Gastrocnemius medialis (tissue), 4 donors: ENCODE measurements at regions not wholly inside any gene's neighbourhood (a gene's known extent, or its start where the extent isn't known, plus 50 kb on each side); places are given as distances from the start of the nearest gene placed in this dataset.

Experiments used
- ATAC-seq, 2 donors: fragments of 150-250 bp; one replicate each; pipeline ENCODE4 v1.9.1; 2016
- DNase-seq, 2 donors: peaks; one replicate each; pipeline ENCODE4 v3.0.0-alpha.2; 2019
- H3K27ac ChIP-seq, 4 donors: fragments of 200-600 bp; sonication (generic); 1 replicate in 1 of 4; 2 replicates in 3 of 4; pipeline ENCODE4 v1.5.1; 2016 to 2018; ENCODE audit warnings: mild to moderate bottlenecking in 2 of 4, moderate library complexity in 1 of 4
- H3K27me3 ChIP-seq, 3 donors: fragments of 200-600 bp; sonication (generic) in 2 of 3; 1 replicate in 1 of 3; 2 replicates in 2 of 3; pipeline versions ENCODE4 v1.5.1 to v1.6.0; 2016 to 2019; ENCODE audit warnings: mild to moderate bottlenecking in 1 of 3, moderate library complexity in 1 of 3
- H3K36me3 ChIP-seq, 2 donors: fragments of 200-600 bp; sonication (generic) in 1 of 2; one replicate each; pipeline ENCODE4 v1.5.1; 2017 to 2018
- H3K4me1 ChIP-seq, 2 donors: fragments of 200-600 bp; sonication (generic) in 1 of 2; one replicate each; pipeline ENCODE4 v1.5.1; 2016 to 2017; ENCODE audit warnings: mild to moderate bottlenecking in 2 of 2
- H3K4me3 ChIP-seq, 4 donors: fragments of 200-600 bp; sonication (generic) in 3 of 4; 1 replicate in 1 of 4; 2 replicates in 3 of 4; pipeline ENCODE4 v1.5.1; 2016 to 2019; ENCODE audit warnings: mild to moderate bottlenecking in 2 of 4
- H3K9me3 ChIP-seq, 3 donors: fragments of 200-600 bp; sonication (generic) in 2 of 3; 1 replicate in 1 of 3; 2 replicates in 2 of 3; pipeline ENCODE4 v1.5.1; 2016 to 2019
- POLR2A ChIP-seq, 2 donors: fragments of 450-650 bp; IDR thresholded peaks; one replicate each; pipeline ENCODE4 v1.6.1; 2017; ENCODE audit warnings: antibody characterized with exemption in 2 of 2, mild to moderate bottlenecking in 2 of 2, moderate library complexity in 2 of 2
- in situ Hi-C, 4 donors: fragments of 200-750 bp; cut with MboI; loops; one replicate each; pipeline versions ENCODE4 v1.15.0 to v1.8.0; 2017; ENCODE audit warnings: low sequenced_read_pairs in 4 of 4
- intact Hi-C: fragments of 100-400 bp; cut with DNase I; formaldehyde crosslinking; loops from one replicate; pipeline ENCODE4 v1.15.1; 2023; ENCODE audit warnings: low total_unique reads
- TF ChIP-seq, protein P1 (sequence below), 5 experiments: fragments of 450-650 bp in 3 of 5; fragments of 200-600 bp in 2 of 5; sonication (generic) in 2 of 5; IDR thresholded peaks in 4 of 5; conservative IDR thresholded peaks in 1 of 5; 1 replicate in 4 of 5; 2 replicates in 1 of 5; pipeline ENCODE4 v1.5.1; 2016 to 2019; ENCODE audit warnings: antibody characterized with exemption in 5 of 5, mild to moderate bottlenecking in 3 of 5, moderate library complexity in 3 of 5

GRCh38 chr2:174664084-174664759, 66.6 kb upstream of the WIPF1 start:
- Histone ChIP-seq H3K27me3 (no peaks in the 10 kb centered on the region), H3K4me3 (no peak overlapping the region), H3K36me3 (no peaks in the 10 kb centered on the region), H3K4me1 (peaks cover 0 to 4% of the 10 kb centered on the region in 2 donors), H3K27ac (no peak overlapping the region), H3K9me3 (no peaks in the 10 kb centered on the region)
- in situ Hi-C loops (no loop called here), intact Hi-C loops (no loop called here)
- ATAC-seq, result no peak
- DNase-seq, result no peak
- TF ChIP-seq, protein P1, sequence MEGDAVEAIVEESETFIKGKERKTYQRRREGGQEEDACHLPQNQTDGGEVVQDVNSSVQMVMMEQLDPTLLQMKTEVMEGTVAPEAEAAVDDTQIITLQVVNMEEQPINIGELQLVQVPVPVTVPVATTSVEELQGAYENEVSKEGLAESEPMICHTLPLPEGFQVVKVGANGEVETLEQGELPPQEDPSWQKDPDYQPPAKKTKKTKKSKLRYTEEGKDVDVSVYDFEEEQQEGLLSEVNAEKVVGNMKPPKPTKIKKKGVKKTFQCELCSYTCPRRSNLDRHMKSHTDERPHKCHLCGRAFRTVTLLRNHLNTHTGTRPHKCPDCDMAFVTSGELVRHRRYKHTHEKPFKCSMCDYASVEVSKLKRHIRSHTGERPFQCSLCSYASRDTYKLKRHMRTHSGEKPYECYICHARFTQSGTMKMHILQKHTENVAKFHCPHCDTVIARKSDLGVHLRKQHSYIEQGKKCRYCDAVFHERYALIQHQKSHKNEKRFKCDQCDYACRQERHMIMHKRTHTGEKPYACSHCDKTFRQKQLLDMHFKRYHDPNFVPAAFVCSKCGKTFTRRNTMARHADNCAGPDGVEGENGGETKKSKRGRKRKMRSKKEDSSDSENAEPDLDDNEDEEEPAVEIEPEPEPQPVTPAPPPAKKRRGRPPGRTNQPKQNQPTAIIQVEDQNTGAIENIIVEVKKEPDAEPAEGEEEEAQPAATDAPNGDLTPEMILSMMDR (IDR thresholded peaks at IDR 0.05 in 4 of 5, conservative IDR thresholded peaks at IDR 0.05 in 1 of 5), result no peak
- no peak for TF ChIP-seq POLR2A (IDR thresholded peaks at IDR 0.05)

GRCh38 chr2:174663550-174663949, 65.9 kb upstream of the WIPF1 start:
- peak in 1 of 2 donors; percentile 14 for DNase-seq
- no peaks in the 10 kb centered on the region for H3K36me3 ChIP-seq
- peaks cover 0 to 4% of the 10 kb centered on the region in 2 donors for H3K4me1 ChIP-seq
- in situ Hi-C loops, result no loop called here
- peak overlapping the region in 1 of 4 donors; percentile 46 for H3K27ac ChIP-seq
- no peak overlapping the region for H3K4me3 ChIP-seq
- TF ChIP-seq POLR2A (IDR thresholded peaks at IDR 0.05), result no peak
- TF ChIP-seq, protein P1 (IDR thresholded peaks at IDR 0.05 in 4 of 5, conservative IDR thresholded peaks at IDR 0.05 in 1 of 5), result no peak
- H3K27me3 ChIP-seq, result no peaks in the 10 kb centered on the region
- intact Hi-C loops, result no loop called here
- ATAC-seq, result peak in 1 of 2 donors; percentile 26
- no peaks in the 10 kb centered on the region for H3K9me3 ChIP-seq

GRCh38 chr2:174662859-174663258, 65.3 kb upstream of the WIPF1 start:
- H3K27ac ChIP-seq, result peak overlapping the region in 1 of 4 donors; percentile 46

GRCh38 chr2:174662459-174662858, 64.9 kb upstream of the WIPF1 start:
- Histone ChIP-seq H3K27me3 (no peaks in the 10 kb centered on the region), H3K4me3 (no peak overlapping the region), H3K27ac (no peak overlapping the region), H3K36me3 (no peaks in the 10 kb centered on the region), H3K9me3 (no peaks in the 10 kb centered on the region), H3K4me1 (peaks cover 0 to 4% of the 10 kb centered on the region in 2 donors)
- in situ Hi-C loops, result no loop called here
- ATAC-seq (no peak), DNase-seq (peak in 1 of 2 donors; percentile 17)
- intact Hi-C loops, result no loop called here
- TF ChIP-seq POLR2A (IDR thresholded peaks at IDR 0.05), result no peak
- TF ChIP-seq, protein P1 (IDR thresholded peaks at IDR 0.05 in 4 of 5, conservative IDR thresholded peaks at IDR 0.05 in 1 of 5), result no peak

More at GRCh38 chr2:174662859-174663258, 65.3 kb upstream of the WIPF1 start:
- no peaks in the 10 kb centered on the region for H3K27me3 ChIP-seq
- DNase-seq (no peak), ATAC-seq (no peak)
- in situ Hi-C loops, result no loop called here
- peaks cover 0 to 4% of the 10 kb centered on the region in 2 donors for H3K4me1 ChIP-seq
- H3K4me3 ChIP-seq, result no peak overlapping the region
- TF ChIP-seq, protein P1 (IDR thresholded peaks at IDR 0.05 in 4 of 5, conservative IDR thresholded peaks at IDR 0.05 in 1 of 5), result no peak
- TF ChIP-seq POLR2A (IDR thresholded peaks at IDR 0.05), result no peak
- H3K9me3 ChIP-seq, result no peaks in the 10 kb centered on the region
- intact Hi-C loops, result no loop called here
- H3K36me3 ChIP-seq, result no peaks in the 10 kb centered on the region
